HUDEP-2 (cell line): ENCODE measurements at regions not wholly inside any gene's neighbourhood (a gene's known extent, or its start where the extent isn't known, plus 50 kb on each side); places are given as distances from the start of the nearest gene placed in this dataset.
"Not testable (repeated sequence)": the region's sequence is repeated elsewhere in the genome, so short reads cannot be mapped to it uniquely, and the experiment has no call there.

Source experiments
- DNase-seq, 76 experiments: peaks; one replicate each; lab custom pipeline; 2025; ENCODE audit not compliant: unreplicated experiment in 76 of 76; lab: John Stamatoyannopoulos, UW

GRCh38 chr20:53803492-53804155, 210.0 kb upstream of the ZNF217 start:
- DNase-seq, result no peak

GRCh38 chr20:53801609-53802370, 208.2 kb upstream of the ZNF217 start:
- DNase-seq, result no peak

- peak in 61 of 76 experiments; percentile 2 to 71 (median 36) for DNase-seq
Observed at GRCh38 chr20:53800883-53801604, 207.4 kb upstream of the ZNF217 start.

GRCh38 chr20:53800418-53800817, 206.8 kb upstream of the ZNF217 start:
- DNase-seq, result no peak

GRCh38 chr20:53797085-53797484, 203.4 kb upstream of the ZNF217 start:
- no peak for DNase-seq

GRCh38 chr20:53795170-53795569, 201.5 kb upstream of the ZNF217 start:
- DNase-seq, result no peak

GRCh38 chr20:53794529-53795115, 201.0 kb upstream of the ZNF217 start:
- DNase-seq, result no peak

- no peak for DNase-seq
Observed at GRCh38 chr20:53793783-53794383, 200.2 kb upstream of the ZNF217 start.

- DNase-seq, result no peak
Observed at GRCh38 chr20:53792946-53793536, 199.4 kb upstream of the ZNF217 start.

- DNase-seq, result no peak
Observed at GRCh38 chr20:53789989-53790675, 196.5 kb upstream of the ZNF217 start.

- no peak for DNase-seq
Observed at GRCh38 chr20:53788253-53789022, 194.8 kb upstream of the ZNF217 start.

GRCh38 chr20:53787491-53787931, 193.9 kb upstream of the ZNF217 start:
- DNase-seq, result not testable (repeated sequence)

- no peak for DNase-seq
Observed at GRCh38 chr20:53786445-53787267, 193.0 kb upstream of the ZNF217 start.

GRCh38 chr20:53786071-53786444, 192.4 kb upstream of the ZNF217 start:
- DNase-seq, result no peak

GRCh38 chr20:53785320-53785719, 191.7 kb upstream of the ZNF217 start:
- DNase-seq, result no peak

- DNase-seq, result no peak
Observed at GRCh38 chr20:53783768-53784167, 190.1 kb upstream of the ZNF217 start.

- no peak for DNase-seq
Observed at GRCh38 chr20:53782612-53783246, 189.1 kb upstream of the ZNF217 start.

- DNase-seq, result no peak
Observed at GRCh38 chr20:53779822-53780221, 186.2 kb upstream of the ZNF217 start.
